NCI-H2081 (cell line): ENCODE measurements at regions not wholly inside any gene's neighbourhood (a gene's known extent, or its start where the extent isn't known, plus 50 kb on each side); places are given as distances from the start of the nearest gene placed in this dataset.
"Not testable (repeated sequence)": the region's sequence is repeated elsewhere in the genome, so short reads cannot be mapped to it uniquely, and the experiment has no call there.

Experiments
- DNase-seq, 2 experiments: peaks; one replicate each; lab custom pipeline; 2025; lab: John Stamatoyannopoulos, UW

- DNase-seq = no peak
Observed at GRCh38 chr1:184183919-184184318, 132.4 kb downstream of the TSEN15 start.

DNA sequence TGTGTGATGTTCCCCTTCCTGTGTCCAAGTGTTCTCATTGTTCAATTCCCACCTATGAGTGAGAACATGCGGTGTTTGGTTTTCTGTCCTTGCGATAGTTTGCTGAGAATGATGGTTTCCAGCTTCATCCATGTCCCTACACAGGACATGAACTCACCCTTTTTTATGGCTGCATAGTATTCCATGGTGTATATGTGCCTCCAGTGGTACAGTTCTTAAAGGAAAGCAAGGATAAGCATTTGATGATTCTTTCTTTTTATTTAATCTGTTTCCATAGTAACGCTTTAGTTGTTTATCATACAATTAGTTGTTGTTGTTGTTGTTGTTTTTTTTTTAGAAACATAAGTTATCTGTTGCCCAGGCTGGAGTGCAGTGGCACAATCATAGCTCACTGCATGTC lies 133.1 kb downstream of the TSEN15 start:
- not testable (repeated sequence) for DNase-seq

- DNase-seq = no peak
Observed at GRCh38 chr1:184185347-184185746, 133.8 kb downstream of the TSEN15 start.

DNA sequence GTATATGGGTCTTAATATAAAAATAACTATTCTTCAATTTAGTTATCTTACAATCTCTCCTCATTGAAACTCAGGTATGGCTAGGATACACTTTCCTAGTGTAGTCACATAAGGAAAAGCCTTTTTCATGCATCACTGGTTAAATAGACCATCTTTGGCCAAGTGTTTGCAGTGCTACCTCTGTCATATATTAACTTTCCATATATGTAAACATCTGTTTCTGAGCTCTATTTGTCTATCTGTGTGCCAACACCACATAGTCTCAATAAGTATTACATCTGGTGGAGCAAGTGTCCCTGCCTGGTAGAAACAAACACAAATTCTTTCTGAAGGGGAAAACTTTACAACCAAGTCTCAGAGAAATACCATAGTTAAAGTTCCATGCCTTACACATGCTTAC lies 134.6 kb downstream of the TSEN15 start:
- peak in 1 of 2 experiments; percentile 32 for DNase-seq

DNA sequence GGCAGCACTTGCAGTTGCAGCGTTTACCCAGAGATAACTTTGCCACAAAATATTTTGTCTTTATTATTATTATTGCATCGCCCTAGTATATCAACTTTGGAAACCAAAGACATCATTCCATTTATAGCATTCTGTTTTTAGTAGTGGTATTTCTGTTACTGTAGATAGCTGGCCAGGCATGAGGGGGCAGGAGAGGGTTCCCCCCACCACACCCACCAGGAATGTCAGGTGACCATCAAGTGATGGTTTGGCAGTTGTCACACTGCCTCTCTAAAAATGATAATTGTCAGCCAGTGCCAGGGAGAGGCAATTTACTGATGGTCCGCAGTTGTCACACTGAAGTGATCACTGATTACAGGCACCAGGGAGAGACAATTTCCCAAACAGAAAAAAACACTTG lies 135.6 kb downstream of the TSEN15 start:
- DNase-seq = no peak

DNA sequence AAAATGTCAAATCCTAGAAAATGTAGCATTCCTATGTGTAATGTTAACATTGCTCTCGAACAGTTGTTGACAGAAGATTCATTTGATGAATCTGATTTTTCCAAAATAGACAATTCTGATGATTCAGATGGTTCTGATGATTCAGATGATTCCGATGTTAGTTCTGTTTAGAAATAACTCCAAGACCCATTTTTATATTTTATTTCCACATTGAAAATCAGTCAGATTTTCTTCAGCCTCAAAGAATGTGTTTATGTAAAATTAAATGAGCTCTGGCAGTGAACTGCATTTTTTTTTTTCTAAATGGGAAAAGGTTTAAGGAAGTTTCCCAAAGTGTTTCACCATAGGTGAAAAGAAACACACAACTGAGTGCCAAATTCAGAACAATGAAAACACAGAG lies 136.5 kb downstream of the TSEN15 start:
- no peak for DNase-seq

DNA sequence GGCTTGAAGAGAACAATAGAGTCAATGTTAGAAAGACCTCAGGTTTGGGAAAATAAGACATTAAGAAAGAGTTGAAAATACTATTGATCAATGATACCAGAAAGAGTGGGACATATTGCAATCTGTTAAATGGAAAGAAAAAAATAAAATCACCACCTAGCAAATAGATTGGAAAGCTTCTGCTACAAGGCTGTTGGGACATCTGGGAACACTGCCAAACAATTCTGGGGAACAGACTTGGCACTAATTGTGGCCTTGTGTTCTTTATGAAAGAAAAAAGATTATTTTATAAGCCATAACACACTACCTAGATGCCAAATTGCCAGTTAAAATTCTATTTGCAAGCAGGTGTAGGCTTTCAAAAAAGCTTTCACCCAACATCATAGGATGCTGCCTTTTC lies 137.8 kb downstream of the TSEN15 start:
- peak; percentile 75 to 93 for DNase-seq

DNA sequence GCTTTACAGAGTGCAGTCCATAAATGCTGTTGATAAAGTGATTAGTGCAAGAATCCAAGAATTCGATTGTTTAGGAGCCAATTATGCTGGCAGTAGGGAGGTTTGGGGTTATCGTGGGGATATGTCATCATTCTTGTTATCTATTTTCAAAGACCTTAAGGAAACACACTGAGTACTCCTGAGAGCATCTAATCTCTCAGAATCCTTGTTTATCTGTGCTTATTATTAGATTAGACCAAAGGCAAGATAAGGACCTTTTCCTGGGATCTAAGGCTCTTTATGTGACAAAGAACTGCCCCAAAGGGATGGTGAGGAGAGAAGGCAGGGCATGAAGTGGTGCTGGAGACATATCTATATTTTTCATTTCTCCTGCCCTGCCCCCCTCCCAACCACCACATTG lies 139.1 kb downstream of the TSEN15 start:
- no peak for DNase-seq

DNA sequence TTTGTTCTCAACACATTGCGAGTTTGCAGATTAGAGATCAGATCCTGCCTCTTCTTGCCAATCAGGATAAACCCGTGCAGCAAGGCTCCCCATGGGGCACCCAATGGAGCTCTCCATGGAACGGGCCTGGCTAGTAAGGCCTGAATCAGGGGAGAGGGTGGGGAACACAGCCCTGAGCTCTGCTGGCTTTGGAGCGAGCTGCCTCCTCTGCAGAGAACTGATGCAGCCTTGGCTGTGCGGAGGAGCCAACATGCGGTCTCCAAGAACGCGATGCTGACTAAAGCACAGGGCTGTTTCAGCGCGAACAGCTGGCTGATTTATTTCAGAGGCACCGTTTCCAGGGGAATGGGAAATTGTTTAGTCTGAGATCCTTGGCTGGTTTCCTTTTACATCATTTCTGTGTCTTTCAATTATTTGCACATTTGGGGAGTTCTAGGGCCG lies 139.7 kb downstream of the TSEN15 start:
- peak in 1 of 2 experiments; percentile 21 for DNase-seq

- DNase-seq = no peak
Observed at GRCh38 chr1:184192796-184193195, 141.3 kb downstream of the TSEN15 start.

- no peak for DNase-seq
Observed at GRCh38 chr1:184193451-184193850, 141.9 kb downstream of the TSEN15 start.

DNA sequence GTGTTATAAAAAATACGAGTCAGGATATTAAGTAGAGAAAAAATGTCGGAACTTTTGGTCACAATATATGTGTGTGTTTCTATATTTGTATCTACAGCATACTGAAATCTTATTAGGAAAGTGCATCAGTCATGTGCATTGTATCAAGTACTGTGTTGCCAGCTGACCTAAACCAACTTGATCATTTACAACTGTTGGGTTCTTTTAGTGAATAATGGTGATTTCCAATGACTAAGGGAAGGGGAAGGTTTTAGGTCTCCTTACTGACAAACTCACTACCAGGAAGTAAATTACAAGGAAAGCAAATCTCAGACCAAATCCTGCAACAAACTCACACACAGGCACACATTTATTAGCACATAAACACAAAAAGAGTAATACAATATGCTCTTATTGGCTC lies 142.7 kb downstream of the TSEN15 start:
- DNase-seq = no peak

GRCh38 chr1:184195722-184196121 lies 144.2 kb downstream of the TSEN15 start:
- DNase-seq = not testable (repeated sequence)

DNA sequence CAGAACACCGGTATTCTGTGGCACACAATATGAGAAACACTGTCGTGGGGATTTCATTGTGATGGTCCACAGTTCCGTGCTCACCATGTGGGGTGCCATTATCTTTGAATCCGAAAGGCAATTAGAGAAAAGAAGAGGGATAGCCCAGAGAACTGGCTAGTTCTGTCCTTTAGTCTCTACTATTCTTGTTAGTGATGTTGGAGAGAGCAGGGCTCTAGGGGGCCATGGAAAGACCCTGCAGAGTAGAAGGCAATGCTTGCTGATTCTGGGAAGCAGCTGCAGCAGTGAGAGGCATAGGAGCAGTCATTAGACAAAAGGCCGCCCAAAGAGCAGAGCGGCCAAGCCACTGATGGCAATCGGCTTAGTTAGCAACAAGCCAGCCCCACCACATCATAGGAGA lies 146.3 kb downstream of the TSEN15 start:
- no peak for DNase-seq

DNA sequence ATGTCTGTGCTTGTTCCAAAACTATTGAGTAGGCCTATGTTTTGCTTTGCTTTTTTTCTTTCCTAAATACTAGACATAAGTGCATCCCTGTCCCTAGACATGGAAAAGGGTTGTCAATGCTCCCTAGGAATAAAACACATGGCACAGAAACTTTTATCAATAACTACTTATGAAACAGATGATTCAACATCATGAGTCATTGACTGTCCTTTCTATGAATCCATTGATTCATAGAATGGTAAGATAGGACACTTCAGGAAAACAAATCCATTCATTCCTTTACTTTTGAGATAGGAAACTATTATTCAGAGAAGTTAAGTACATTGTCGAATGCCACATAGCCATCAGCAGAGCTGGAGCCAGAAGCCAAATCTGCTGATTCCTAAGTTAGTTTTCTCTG lies 147.5 kb downstream of the TSEN15 start:
- no peak for DNase-seq

GRCh38 chr1:184199438-184200085 lies 148.0 kb downstream of the TSEN15 start:
- no peak for DNase-seq

DNA sequence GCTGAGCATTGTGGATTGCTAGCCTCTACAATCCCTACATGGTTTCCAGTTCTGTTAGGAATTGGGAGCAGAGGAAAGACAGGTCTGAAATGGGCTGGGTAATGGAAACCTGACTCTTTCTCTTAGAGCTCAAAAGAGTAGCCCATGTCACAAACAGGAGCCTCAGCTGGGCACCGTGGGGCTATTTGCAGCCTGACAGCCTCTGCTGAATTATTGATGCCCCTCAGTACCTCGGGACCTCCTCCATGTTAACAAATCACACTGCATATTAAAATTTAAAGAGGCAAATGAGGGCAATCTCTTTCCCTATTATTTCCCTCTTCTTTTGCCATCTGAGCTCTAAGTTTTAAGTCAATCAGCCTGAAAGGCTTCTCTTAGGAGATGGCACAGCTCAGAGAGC lies 157.1 kb downstream of the TSEN15 start:
- DNase-seq = no peak

DNA sequence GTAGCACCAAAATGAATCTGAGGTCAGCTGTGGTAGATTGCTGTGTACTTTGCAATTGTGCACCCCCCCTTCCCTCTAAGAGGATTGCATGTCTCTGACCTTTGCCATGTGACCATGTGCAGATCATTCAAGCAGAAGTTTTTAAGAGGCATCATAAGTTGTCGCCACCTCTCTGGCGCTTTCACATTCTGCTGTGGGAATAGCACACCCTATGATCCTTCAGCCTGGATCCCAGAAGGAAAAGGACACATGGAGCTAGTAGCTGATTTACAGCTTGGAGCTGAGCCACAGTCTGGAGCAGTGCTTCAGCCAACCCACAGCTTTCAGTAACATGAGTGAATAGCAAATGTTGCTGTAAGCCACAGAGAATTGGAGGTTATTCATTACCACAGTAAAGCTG lies 158.5 kb downstream of the TSEN15 start:
- no peak for DNase-seq

GRCh38 chr1:184210862-184211261 lies 159.3 kb downstream of the TSEN15 start:
- DNase-seq = no peak

GRCh38 chr1:184212649-184213314 lies 161.3 kb downstream of the TSEN15 start:
- DNase-seq = no peak

DNA sequence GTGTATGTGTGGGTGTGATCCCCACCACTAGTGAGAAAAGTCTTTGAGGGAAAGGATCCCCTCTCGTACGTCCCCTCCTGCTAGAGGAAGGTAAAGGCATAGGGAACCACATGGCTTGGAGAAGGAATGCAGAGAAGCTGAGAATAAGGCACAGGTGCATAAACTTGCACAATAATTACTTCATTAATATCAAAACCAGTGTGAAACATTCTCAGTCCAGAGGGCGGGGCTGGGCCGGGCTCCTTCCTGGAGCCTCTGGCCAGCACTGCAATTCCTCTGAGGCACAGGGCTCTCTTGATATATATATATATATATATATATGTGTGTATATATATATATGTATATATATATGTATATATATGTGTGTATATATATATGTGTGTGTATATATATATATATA lies 162.6 kb downstream of the TSEN15 start:
- DNase-seq = no peak

- peak in 1 of 2 experiments; percentile 35 for DNase-seq
Observed at GRCh38 chr1:184215274-184215925, 163.9 kb downstream of the TSEN15 start.

GRCh38 chr1:184218458-184219075 lies 167.0 kb downstream of the TSEN15 start:
- DNase-seq = peak in 1 of 2 experiments; percentile 16
